Vagina (tissue), 2 donors: ENCODE measurements at regions not wholly inside any gene's neighbourhood (a gene's known extent, or its start where the extent isn't known, plus 50 kb on each side); places are given as distances from the start of the nearest gene placed in this dataset.

ENCODE experiments used
- CTCF ChIP-seq, 3 experiments: fragments of 450-650 bp in 2 of 3; fragments of 200-600 bp in 1 of 3; sonication (generic) in 1 of 3; IDR thresholded peaks; one replicate each; pipeline ENCODE4 v1.5.1; 2017 to 2019; ENCODE audit warnings: antibody characterized with exemption in 3 of 3, mild to moderate bottlenecking in 2 of 3, moderate library complexity in 2 of 3
- POLR2A ChIP-seq, 2 donors: fragments of 450-650 bp; IDR thresholded peaks; one replicate each; pipeline ENCODE4 v1.6.1; 2017; ENCODE audit warnings: antibody characterized with exemption in 2 of 2, mild to moderate bottlenecking in 2 of 2, moderate library complexity in 2 of 2
- POLR2AphosphoS5 ChIP-seq, 2 donors: sonication (generic); formaldehyde crosslinking; IDR thresholded peaks; one replicate each; pipeline ENCODE4 v1.9.0; 2017; ENCODE audit warnings: antibody characterized with exemption in 2 of 2, mild to moderate bottlenecking in 2 of 2, low read depth in 1 of 2; ENCODE audit not compliant: insufficient read depth in 1 of 2

DNA sequence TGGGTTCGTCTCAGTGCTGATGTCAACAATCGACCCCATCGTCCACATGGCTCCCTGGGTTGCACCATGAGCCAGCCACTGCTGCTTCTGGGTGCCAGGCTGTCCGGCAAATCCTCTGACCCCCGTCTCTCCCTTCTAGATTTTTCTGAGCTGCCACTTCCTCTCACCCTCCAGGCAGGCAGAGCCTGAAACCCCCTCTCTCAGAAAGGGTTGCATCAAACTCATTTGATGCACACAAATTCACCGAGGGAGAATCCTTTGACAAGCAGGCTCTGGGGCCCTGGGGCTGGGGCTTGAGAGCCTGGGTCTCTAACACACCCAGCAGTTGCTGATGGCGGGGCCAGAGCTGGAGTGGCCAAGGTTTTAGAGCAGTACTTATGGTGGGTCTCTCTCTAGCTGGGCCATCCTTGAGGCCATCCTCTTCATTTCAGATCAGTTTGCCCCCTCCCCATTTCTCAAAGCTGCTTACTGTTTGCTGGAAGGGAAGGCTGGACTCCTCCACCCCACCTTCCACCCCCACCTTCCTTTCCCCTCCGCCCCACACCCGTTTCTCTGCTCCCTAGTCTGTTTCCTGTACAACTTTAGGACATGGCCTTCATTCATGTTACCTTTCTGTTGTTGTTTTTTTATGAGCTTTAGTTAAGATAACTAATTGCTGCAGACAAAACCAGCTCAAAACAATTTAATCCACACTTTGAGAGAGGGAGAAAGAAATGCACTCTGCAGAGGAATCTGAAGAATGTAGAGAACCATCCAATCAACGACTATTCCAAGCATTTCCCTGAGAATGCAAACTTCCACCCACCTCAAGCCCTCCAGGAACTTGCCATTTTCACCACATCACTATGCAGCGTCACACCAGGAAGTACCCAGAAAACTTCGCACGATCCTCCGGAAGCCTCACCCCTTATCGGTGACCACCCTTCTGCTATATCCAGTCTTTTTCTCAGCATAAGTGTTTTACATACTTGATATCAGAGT is 69.5 kb downstream of the ARL4C start:
- TF ChIP-seq CTCF (IDR thresholded peaks at IDR 0.05) (no peak), POLR2A (IDR thresholded peaks at IDR 0.05) (no peak), POLR2AphosphoS5 (IDR thresholded peaks at IDR 0.05; ENCODE audit: insufficient read depth in 1 of 2, low read depth in 1 of 2) (no peak)
